Suppressor macrophage treated with lipopolysaccharide for 4 hours (primary cell): ENCODE measurements at regions not wholly inside any gene's neighbourhood (a gene's known extent, or its start where the extent isn't known, plus 50 kb on each side); places are given as distances from the start of the nearest gene placed in this dataset.

Source experiments
- DNase-seq: peaks from one replicate; pipeline ENCODE4 v3.0.0-alpha.2; 2020

GRCh38 chr7:25906003-25906402 lies 246.0 kb upstream of the NFE2L3 start:
- DNase-seq, result no peak

GRCh38 chr7:25906760-25907159 lies 245.2 kb upstream of the NFE2L3 start:
- DNase-seq, result no peak

GRCh38 chr7:25907214-25907613 lies 244.8 kb upstream of the NFE2L3 start:
- no peak for DNase-seq

GRCh38 chr7:25907731-25908130 lies 244.3 kb upstream of the NFE2L3 start:
- DNase-seq, result no peak

- no peak for DNase-seq
Observed at GRCh38 chr7:25908154-25908949, 243.6 kb upstream of the NFE2L3 start.

GRCh38 chr7:25911738-25912607 lies 240.0 kb upstream of the NFE2L3 start:
- no peak for DNase-seq

- no peak for DNase-seq
Observed at GRCh38 chr7:25913598-25914224, 238.3 kb upstream of the NFE2L3 start.

GRCh38 chr7:25918731-25919130 lies 233.3 kb upstream of the NFE2L3 start:
- DNase-seq, result no peak

- DNase-seq, result no peak
Observed at GRCh38 chr7:25922296-25922695, 229.7 kb upstream of the NFE2L3 start.

- no peak for DNase-seq
Observed at GRCh38 chr7:25923741-25924460, 228.1 kb upstream of the NFE2L3 start.

GRCh38 chr7:25926009-25926408 lies 226.0 kb upstream of the NFE2L3 start:
- no peak for DNase-seq

- DNase-seq, result no peak
Observed at GRCh38 chr7:25926451-25926850, 225.5 kb upstream of the NFE2L3 start.

- DNase-seq, result no peak
Observed at GRCh38 chr7:25926891-25927625, 224.9 kb upstream of the NFE2L3 start.

- DNase-seq, result no peak
Observed at GRCh38 chr7:25927626-25927978, 224.4 kb upstream of the NFE2L3 start.

- DNase-seq, result no peak
Observed at GRCh38 chr7:25928549-25929330, 223.3 kb upstream of the NFE2L3 start.

GRCh38 chr7:25929448-25929847 lies 222.6 kb upstream of the NFE2L3 start:
- DNase-seq, result no peak

- no peak for DNase-seq
Observed at GRCh38 chr7:25930492-25931048, 221.4 kb upstream of the NFE2L3 start.

- DNase-seq, result no peak
Observed at GRCh38 chr7:25931156-25931555, 220.8 kb upstream of the NFE2L3 start.

- no peak for DNase-seq
Observed at GRCh38 chr7:25933921-25934320, 218.1 kb upstream of the NFE2L3 start.

GRCh38 chr7:25940086-25940906 lies 211.7 kb upstream of the NFE2L3 start:
- DNase-seq, result no peak
